ENCODE measurements at regions not wholly inside any gene's neighbourhood (a gene's known extent, or its start where the extent isn't known, plus 50 kb on each side); places are given as distances from the start of the nearest gene placed in this dataset.

GRCh38 chr12:124394462-124395128 is 99.7 kb downstream of the RFLNA start:
- FAIRE-seq, result no peak

GRCh38 chr12:124393831-124394230 is 98.9 kb downstream of the RFLNA start:
- FAIRE-seq, result no peak

- no peak for FAIRE-seq
These were observed 98.5 kb downstream of the RFLNA start for GRCh38 chr12:124393414-124393790.

GRCh38 chr12:124392667-124393413 is 97.9 kb downstream of the RFLNA start:
- no peak for FAIRE-seq

- FAIRE-seq, result no peak
These were observed 97.4 kb downstream of the RFLNA start for GRCh38 chr12:124392271-124392666.

GRCh38 chr12:124391340-124392261 is 96.7 kb downstream of the RFLNA start:
- FAIRE-seq, result no peak

- no peak for FAIRE-seq
These were observed 95.7 kb downstream of the RFLNA start for GRCh38 chr12:124390442-124391097.

- no peak for FAIRE-seq
These were observed 95.0 kb downstream of the RFLNA start for GRCh38 chr12:124389725-124390441.

GRCh38 chr12:124389138-124389724 is 94.3 kb downstream of the RFLNA start:
- FAIRE-seq, result no peak

- FAIRE-seq, result no peak
These were observed 93.8 kb downstream of the RFLNA start for GRCh38 chr12:124388679-124389137.

- no peak for FAIRE-seq
These were observed 93.3 kb downstream of the RFLNA start for GRCh38 chr12:124388038-124388671.

- no peak for FAIRE-seq
These were observed 92.6 kb downstream of the RFLNA start for GRCh38 chr12:124387528-124387911.

GRCh38 chr12:124386661-124387527 is 92.0 kb downstream of the RFLNA start:
- no peak for FAIRE-seq

GRCh38 chr12:124386059-124386458 is 91.2 kb downstream of the RFLNA start:
- FAIRE-seq, result no peak

- FAIRE-seq, result no peak
These were observed 90.5 kb downstream of the RFLNA start for GRCh38 chr12:124385219-124385969.

- no peak for FAIRE-seq
These were observed 89.5 kb downstream of the RFLNA start for GRCh38 chr12:124384299-124384894.

GRCh38 chr12:124383028-124383427 is 88.1 kb downstream of the RFLNA start:
- FAIRE-seq, result no peak

GRCh38 chr12:124381456-124382296 is 86.8 kb downstream of the RFLNA start:
- peak; percentile 21 for FAIRE-seq

All from colon (tissue), 2 donors.